ENCODE measurements at regions not wholly inside any gene's neighbourhood (a gene's known extent, or its start where the extent isn't known, plus 50 kb on each side); places are given as distances from the start of the nearest gene placed in this dataset.

DNA sequence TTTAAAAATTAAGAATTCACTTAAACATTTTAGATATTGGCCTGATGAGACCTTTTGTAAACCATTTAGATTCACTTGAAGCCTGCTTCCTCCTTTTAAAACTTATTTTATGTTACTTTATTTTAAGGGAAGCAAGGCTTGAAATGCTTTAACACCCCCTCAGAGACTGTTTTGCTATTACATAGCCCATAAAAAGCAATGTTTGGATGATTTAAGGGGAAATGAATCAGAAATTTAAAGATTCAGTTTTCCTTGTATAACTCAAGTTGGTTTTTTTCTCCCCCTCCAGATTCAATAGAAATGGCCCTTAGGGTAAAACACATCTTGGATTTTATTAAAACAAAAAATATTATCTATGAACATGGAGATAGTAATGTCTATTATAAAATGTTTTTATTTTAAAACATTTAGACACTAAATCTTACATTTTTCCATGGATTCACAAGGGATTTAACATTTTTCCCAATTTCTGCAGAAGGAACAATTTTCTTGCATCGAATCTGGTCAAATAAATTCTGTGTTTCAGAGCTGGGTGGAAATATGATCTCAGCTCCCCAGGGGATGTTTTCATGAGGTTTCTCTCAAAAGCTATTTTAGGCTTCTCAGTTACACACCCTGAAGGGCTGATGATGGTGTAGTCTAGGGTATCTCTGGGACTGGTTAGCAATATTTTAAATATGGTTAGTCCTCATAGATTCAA, 69.3 kb upstream of the WARS2 start:
- TF ChIP-seq EGR1 (IDR thresholded peaks at IDR 0.05) (no peak), EP300 (IDR thresholded peaks at IDR 0.05; ENCODE audit: borderline replicate concordance) (no peak)

All from Ishikawa (cell line).